Astrocyte (in vitro differentiated cells and primary cell): ENCODE measurements at regions not wholly inside any gene's neighbourhood (a gene's known extent, or its start where the extent isn't known, plus 50 kb on each side); places are given as distances from the start of the nearest gene placed in this dataset.

ENCODE experiments used
- EZH2 ChIP-seq: IDR thresholded peaks from 2 replicates; pipeline ENCODE4 v1.6.1; 2012; ENCODE audit warnings: mild to moderate bottlenecking, low read length, inconsistent platforms; ENCODE audit not compliant: insufficient read depth
- TF ChIP-seq, protein P1 (sequence below): IDR thresholded peaks from 2 replicates; pipeline ENCODE4 v1.5.1; 2011; ENCODE audit warnings: low read depth, mild to moderate bottlenecking, inconsistent platforms, low read length, moderate library complexity; ENCODE audit not compliant: insufficient read depth

DNA sequence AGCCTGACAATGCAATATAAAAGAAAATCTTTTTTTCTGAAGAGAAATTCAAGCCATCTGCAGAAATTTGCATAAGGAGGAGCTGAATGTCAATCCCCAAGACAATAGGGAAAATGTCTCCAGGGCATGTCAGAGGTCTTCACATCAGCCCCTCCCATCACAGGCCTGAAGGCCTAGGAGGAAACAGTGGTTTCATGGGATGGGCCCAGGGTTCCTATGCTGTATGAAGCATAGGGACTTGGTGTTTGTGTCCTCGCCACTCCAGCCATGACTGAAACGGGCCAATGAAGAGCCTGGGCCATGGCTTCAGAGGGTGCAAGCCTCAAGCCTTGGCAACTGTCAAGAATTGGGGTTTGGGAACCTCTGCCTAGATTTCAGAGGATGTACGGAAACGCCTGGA lies 883.5 kb downstream of the UQCRFS1 start:
- no peak for TF ChIP-seq EZH2
- TF ChIP-seq, protein P1, sequence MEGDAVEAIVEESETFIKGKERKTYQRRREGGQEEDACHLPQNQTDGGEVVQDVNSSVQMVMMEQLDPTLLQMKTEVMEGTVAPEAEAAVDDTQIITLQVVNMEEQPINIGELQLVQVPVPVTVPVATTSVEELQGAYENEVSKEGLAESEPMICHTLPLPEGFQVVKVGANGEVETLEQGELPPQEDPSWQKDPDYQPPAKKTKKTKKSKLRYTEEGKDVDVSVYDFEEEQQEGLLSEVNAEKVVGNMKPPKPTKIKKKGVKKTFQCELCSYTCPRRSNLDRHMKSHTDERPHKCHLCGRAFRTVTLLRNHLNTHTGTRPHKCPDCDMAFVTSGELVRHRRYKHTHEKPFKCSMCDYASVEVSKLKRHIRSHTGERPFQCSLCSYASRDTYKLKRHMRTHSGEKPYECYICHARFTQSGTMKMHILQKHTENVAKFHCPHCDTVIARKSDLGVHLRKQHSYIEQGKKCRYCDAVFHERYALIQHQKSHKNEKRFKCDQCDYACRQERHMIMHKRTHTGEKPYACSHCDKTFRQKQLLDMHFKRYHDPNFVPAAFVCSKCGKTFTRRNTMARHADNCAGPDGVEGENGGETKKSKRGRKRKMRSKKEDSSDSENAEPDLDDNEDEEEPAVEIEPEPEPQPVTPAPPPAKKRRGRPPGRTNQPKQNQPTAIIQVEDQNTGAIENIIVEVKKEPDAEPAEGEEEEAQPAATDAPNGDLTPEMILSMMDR: no peak
